HS-5 (cell line): ENCODE measurements at regions not wholly inside any gene's neighbourhood (a gene's known extent, or its start where the extent isn't known, plus 50 kb on each side); places are given as distances from the start of the nearest gene placed in this dataset.
A peak's percentile ranks its signal among the peaks of the same experiment; 100 is the strongest.
"Not testable (repeated sequence)": the region's sequence is repeated elsewhere in the genome, so short reads cannot be mapped to it uniquely, and the experiment has no call there.

Source experiments
- DNase-seq: peaks from one replicate; pipeline ENCODE4 v3.0.0-alpha.2; 2012; ENCODE audit warnings: low read depth

DNA sequence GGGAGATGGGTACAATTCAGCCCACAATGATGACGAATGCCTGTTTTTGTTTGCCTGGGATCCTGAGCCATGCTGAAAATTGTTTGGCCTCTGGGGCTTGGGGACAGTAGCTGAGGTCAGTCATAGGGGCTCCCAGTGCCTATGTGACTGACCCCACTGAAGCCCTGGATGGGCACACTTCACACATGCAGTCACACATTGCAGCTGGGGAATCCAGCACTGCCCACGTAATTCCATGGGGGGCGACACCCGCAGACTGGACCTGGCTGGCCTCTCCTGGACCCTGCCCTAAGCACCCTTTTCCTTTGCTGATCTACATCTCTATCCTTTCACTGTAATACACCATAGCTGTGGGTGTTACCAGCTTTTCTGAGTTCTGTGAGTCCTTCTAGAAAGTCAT lies 295.2 kb upstream of the HS6ST1 start:
- DNase-seq = no peak

DNA sequence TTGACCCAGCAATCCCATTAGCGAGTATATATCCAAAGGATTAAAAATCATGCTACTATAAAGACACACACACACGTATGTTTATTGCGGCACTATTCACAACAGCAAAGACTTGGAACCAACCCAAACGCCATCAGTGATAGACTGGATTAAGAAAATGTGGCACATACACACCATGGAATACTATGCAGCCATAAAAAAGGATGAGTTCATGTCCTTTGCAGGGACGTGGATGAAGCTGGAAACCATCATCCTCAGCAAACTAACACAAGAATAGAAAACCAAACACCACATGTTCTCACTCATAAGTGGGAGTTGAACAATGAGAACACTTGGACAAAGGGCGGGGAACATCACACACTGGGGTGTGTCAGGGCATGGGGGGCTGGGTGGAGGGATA lies 296.2 kb upstream of the HS6ST1 start:
- DNase-seq = not testable (repeated sequence)

DNA sequence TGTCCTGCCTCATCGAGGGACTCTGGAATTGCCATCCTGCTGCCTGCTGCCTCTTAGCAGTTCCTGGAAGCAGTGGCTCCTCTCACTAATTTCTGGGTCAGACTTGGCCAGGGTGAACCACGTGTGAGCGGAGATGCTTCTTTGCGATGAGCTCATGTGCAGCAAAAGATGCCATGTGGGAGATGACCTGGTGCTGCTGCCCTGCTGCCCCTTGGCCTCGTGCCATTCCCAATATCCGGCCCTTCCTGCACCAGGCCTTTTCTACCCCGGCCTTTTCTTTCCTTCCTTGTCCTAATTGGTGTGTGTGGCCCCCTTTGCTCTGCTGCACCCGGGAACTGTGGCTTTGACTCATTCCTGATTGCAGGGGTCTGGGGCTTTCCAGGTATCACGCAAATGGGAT lies 296.9 kb upstream of the HS6ST1 start:
- DNase-seq = no peak

DNA sequence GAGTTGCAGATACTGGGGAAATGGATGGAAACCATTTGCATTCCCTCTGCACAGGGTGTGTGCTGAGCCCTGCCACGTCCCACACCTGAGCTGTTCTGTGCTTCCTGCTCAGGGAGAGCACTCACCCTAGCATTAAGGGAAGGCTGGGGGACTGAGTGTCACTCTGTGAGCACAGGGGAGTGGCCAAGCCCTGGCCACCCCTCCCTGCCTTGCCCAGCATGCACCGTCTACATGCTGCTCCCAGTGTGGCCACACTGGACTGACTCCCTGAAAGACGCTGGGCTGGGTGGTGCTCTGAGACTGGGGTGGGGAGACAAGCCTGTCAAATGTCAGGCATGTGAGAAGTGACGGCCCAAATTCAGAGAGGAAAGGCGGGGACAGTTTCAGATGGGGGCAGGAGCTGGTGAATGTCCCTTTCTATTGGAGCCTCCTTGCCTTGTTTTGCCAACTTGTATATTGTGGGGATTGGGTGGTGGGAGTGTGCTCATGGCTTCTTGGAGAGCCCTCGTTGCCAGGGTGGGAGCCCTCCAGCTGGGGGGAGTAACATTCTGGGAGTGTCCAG lies 298.4 kb upstream of the HS6ST1 start:
- no peak for DNase-seq

DNA sequence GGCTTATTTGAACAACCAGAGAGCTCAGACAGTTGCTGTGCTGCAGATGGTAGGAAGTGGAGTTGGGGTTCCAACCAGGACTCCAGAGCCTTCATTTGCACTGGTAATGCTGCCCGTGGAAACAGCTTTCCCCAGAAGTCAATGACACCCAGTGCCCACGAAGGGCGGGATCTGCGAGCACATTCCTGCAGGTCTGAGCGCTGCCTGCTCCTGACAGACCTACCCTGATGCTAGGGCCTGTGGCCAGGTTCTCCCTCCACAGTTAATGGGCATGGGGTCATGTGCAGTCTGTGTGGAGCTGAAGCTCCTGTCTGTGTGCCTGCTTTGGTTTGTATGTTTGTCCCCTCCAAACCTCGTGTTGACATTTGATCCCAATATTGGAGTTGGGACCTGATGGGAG lies 299.0 kb upstream of the HS6ST1 start:
- no peak for DNase-seq

DNA sequence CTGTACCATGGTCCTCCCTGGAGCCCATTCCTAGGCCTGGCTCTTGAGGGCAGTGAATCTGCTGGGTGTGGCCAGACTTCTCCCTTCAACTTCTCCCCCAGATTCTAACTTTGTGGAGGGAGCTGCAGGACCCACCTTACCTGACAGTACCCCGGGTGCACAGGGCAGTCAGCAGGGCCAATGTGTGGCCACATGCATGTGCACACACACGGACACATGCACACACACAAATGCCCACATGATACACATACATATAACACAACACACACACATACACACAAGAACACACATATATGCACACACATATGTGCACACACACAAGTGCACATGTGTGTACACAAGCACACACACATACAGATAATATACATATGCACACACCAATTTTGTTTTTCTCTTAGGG lies 300.0 kb upstream of the HS6ST1 start:
- no peak for DNase-seq

DNA sequence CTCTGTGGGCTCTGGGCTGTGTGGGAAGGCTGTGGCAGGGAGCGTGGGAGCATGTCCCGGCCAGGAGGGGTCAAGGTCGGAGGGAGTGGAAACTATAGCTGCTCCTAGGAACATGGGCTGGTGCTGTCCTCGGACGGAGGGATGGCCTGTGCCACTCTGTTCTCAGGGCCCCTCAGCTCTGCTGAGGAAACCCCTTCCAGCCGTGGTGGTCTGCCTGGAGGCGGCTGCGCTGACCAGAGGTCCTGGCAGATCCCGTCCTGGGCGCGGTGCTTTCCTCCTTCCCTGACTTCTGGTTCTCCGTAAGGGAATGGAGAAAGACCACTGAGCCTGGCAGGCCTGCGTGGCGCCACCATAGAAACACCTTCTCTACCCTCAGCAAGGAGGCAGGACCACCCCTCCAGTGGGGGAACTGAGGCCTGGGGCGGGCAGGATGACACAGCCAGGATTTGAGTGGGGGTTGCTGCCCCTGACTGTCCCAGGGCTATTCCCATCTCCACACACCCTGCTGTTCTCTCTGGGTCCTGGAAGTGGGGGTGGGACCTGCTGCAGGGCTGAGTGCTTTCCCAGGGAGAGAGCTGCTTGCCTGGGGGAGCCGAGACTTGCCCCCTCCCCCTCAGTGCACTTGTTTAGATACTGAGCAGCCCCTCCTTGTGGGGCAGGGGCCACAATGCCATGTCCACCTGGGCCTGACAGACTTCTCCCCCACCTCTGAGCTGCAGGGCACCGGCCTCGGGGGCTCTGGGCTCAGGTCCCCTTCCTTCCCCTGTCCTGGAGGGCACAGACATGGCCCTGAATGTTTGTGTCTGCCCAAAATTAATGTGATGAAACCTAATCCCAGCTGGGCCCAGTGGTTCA lies 301.0 kb upstream of the HS6ST1 start:
- no peak for DNase-seq

DNA sequence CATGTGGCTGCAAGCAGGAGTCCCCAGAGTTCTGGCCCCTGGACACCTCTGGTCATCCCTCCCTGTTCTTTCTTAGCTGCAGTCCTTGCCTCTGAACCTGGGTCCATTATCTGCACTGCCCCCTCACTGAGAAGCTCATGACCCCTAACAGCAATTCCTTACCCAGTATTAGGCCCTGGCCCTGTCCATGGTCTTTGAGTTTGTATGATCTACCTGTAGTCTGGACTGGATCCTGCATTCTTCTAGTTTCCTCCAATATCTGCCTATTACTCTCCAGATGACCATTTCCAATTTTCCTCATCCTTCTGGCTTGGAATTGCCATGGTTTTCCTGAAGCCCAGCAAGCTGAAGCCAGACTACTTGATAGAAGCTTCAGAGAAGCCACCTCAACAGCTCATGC lies 302.4 kb upstream of the HS6ST1 start:
- no peak for DNase-seq

DNA sequence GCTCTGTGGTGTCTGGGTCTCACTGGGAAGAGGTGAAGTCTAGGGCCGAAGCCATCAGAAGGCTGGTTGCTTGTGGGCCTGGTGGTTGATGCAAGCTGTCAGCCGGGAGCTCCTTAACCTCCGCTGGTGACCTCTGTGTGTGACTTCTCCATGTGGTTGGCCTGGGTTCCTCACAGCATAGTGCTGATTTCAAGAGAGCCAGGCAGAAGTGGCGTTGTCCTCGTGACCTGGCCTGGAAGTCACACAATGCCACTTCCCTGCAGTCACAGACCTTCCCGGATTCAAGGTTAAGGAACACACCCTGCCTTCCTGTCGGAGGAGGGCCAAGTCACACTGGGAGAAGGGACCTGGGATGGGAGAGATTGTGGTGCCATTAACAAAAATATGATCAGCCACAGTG lies 303.7 kb upstream of the HS6ST1 start:
- no peak for DNase-seq

DNA sequence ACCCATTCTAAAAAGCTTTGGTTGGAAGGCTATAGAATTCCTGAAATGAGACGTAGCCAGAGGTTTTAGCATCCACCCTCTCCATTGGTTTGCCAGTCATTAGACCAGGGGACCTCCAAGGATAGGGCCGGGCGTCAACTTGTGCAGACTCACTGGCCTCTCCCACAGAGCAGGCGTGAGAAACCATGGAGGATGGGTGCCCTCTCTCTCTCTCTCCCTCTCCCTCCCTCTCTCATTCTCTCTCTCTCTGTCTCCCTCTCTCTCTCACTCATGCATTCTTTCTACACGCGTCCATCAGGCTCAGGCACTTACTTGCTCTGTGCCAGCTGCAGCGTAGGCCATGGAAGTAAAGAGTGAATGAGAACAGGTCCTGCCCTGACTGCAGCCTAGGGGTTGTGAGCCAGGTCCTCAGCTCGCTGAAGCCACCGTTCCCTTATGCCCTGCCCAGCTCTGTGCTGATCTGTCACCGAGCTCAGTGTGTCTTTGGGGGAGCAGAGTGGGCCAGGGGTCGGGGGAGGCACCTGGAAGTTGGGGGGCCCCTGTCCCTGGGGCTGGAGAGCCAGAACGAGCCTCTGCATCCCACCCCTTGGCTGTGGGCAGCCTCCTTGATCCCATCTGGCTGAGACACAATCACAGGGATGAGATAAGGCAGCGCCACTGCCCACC lies 304.4 kb upstream of the HS6ST1 start:
- DNase-seq = no peak

DNA sequence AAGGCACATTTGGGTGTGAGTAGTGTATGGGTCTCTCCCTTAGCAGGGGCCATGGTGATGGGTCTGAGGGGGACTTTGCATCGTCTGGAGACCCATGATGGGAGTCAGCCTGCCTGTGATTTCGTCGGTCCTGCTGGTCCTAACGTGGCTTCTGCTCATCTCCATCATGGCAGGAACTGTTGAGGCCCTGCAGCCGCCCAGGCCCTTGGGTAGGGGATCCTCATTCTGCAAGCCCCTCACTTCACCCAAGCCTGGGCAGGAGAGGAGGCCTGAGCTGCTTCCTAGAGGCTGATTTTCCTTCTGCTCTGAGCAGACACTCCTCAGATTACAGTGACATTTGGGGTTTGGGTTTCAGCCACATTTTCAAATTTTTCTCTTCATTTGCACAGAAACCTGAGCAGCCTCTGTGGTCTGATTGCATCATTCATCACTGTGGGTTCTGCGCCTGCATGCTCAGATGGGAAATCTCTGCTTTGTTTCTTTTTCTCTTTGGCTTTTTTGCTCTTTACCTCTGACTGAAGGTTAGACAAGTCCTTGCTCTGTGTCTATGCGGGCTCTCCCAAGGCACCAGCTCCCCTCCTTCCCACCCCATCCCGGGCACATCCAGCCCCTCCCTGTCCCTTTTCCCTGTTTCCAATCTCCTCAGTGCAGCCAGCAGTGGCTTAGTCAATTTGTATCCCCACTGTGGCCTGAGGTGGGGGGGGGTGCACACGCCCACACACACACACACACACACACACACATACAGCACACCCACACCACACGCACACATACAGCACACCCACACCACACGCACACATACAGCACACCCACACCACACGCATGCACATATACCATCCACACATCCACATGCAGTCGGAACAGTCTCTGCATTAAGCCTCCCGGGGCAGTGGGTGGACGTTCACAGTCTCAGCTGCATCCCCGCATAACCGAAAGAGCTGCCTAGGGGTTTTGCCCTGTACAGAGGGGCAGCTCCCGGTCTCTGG lies 305.4 kb upstream of the HS6ST1 start:
- DNase-seq = peak; percentile 20

DNA sequence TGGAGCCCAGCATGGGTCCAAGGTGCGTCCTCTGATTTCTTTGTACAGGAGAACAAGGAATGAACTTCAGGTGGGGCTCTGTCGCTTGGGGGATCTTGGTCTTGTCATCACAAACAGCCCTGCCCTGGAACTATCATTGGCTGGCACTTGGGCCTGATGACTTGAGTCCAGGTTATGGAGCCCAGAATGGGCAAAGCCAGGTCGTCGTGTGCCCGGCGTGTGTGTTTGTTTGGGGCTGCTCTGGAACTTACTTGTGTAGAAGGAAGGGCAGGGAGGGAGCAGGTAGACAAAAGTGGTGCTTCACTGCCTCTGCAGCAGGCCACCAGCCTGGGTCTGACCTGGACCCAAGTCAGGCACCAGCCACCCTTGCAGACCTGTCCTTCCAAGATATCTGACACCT lies 306.3 kb upstream of the HS6ST1 start:
- no peak for DNase-seq

DNA sequence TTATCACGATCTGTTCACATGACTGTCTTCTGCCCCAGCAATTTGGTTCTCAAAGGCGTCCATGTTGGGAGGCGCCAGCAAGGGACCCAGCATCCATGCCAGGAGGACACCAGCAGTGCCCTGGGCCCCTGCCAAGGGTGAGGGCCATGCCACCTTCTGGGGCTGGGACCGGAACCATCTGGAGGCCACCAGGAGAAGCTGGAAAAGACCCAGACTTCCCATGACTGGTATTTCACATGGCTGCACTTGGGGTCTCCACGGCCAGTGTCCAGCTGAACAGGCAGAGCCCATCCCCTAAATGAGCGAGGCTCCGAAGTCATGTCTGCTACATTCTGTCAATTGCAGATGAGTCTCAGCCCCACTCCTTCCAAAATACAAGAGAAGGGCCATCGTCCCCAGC lies 306.8 kb upstream of the HS6ST1 start:
- DNase-seq = no peak

DNA sequence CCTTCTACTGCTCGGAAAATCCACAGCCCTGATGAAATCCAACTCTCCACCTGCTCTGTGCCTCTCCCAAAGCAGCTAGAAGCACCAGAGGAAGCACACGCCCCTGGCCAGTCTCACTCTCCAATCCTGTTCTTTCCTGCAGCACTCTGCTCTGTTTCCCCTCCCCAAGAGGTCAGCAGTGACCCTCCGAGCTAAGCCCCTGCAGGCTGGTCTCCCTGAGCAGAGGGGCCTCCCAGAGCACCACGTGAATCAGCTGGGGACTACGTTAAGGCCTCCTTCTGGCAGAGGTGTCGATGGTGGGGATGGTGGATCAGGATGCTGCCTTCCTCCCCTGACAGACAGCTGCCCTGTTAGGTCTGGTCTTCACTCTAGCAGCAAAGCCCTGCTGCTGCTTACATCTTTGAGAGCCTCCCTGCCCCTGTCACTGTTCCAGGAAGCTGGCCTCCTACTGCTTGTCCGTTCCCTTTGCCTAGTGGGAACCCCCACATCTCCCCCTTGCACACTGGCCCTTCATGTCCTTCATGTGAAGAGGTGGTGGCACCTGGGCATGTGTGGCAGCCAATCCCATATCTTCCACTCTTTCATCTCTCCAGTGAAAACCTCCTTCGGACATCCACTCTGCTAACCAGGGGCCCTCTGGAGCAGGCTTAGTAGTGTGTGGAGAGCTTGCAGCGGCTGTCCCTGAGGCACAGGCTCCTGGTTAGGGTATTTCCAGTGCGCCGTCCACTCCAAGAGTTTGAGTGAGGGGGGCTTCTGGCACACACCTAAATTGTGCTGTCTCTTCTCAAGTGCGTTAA lies 307.5 kb upstream of the HS6ST1 start:
- DNase-seq = no peak

DNA sequence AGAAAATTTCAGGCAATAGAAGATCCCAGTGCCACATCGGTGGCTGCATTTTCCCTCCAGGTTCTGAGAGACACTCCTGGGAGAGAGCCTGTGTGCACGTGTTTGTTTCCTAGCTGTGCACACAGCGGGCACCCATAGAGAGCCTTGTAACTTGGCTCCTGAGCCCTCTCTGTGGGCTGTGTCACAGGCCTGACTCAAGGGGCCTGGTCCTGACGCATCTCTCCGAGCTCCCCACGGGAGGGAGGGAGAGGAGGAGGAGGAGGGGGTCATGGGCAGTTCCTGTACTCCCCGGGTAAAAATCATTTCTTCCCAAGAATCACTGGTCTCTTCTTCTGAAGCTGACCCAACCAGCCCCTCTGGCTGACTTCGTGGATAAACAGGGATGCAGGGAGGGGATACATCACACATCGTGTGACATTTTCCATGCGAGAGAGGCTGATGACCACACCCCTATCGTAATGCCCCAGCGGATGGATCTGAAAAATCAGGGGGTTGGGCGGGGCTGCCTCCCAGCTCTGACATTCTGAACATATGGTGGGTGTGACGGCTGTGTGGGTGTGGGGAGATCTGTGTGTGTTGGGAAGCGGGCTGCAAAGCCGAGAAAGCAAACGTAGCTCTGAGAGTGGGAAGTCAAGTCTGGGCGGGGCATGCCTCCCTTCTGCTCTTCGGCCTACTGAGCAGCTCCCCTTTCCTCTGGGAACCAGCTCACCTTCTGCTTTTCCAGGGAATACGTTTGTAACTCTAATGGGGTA lies 308.3 kb upstream of the HS6ST1 start:
- DNase-seq = no peak

DNA sequence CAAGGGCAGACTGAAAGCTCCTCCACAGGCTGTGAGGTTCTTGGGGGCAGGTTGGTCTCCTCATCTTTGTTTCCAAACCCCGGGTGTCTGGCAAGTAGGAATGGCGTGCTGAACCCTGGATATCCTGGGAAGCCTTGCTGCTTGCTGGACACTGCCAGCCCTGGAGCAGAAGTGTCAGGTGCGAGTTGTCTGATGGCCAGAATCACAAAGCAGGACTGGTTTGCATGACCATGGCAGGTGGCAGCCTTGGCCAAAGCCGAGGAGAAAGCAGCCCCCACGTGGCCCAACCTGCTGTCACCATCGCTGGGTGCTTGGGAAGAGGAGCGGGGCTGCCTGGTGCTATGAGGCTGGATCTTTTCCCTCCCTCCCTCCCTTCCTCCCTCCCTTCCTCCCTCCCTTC lies 309.5 kb upstream of the HS6ST1 start:
- DNase-seq = no peak

DNA sequence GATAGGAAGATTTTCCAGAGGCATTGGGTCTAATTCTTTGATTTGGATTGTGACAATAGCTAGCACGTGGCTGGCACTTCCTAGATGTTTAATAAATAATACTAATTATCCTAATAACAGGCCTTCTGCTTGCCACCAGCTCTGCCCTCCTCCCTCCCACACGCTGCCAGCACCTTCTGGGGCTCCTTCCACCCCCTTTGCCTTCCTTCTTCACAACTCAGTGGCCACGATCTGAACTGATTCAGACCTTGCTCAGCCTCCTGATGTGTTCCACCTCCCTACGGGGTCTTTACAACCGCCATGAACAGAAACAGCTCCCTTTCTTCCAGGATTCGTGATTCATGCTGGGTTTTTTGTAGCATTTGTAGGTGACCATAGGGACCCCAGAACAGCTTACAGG lies 310.3 kb upstream of the HS6ST1 start:
- DNase-seq = no peak

DNA sequence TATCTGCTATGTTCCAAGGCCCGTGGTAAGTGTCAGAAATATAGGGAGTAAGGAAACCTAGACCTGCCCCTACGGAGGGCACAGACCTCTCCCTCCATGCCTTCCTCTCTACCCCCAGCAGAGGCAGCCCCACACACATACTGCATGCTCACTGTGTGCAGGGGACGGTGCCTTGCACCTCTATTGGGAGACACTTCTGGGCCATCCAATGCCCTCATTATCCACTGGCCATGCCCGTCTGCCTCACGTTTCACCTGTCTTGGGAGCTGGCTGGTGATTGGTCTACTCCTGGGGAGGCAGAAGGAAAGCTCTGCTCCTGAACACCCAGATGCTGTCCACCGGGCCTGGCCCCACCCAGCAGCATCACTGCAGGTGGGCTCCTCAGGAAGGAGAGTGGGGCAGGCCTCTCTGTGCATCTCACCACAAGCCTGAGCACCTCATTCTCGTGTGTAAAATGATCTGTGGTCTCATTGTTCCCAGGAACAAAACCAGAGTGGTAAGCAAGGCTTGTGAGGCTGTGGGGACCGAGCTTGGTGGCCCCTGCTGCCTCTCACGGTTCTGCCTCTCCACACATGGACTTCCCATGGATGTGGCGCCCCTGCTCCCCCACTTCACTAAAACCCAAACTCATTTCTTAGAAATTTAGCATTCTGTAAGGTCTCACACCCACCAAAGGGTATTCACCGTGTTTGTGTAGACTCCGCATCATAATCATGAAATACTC lies 312.5 kb upstream of the HS6ST1 start:
- no peak for DNase-seq

DNA sequence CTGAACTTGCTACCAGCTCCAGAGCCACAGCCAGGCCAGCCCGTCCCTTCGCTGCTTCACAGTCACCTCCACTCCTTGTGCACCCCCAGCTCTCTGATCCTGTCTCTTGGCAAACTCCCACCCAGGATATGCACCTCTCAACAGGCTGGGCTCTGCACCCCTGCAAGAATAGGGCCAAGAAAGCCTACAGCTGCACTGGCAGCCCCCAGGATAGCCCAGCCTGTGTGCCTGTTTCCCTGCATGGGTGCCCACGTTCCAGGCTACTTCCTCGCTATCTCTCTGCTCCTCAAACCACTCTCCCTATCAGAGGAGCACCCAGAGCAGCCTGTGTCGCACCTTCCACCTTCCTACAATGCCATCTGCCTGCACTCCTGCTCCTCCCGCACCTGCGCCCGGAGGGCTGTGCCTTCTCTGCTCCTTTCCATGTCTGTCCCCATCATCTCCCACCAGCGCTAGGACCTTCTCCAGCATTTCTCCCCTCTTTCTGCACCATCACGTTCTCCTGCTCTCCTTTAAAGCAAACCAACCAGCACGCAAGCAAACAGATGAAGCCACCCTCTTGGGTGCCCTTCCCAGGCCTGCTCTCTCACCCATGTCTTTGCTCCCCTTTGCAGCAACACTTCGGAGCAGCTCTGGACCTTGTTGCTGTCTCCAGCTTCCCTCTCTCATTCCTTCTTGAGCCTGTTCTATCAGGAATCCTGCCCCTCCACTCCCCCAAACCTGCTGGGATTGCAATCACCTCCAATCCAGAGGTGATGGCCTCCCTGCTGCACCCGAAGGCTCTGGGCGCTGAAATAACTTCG lies 313.2 kb upstream of the HS6ST1 start:
- DNase-seq = no peak
